Gastroesophageal sphincter (tissue), 3 donors: ENCODE measurements at regions not wholly inside any gene's neighbourhood (a gene's known extent, or its start where the extent isn't known, plus 50 kb on each side); places are given as distances from the start of the nearest gene placed in this dataset.

Experiments
- CTCF ChIP-seq, 4 experiments: fragments of 200-600 bp in 2 of 4; fragments of 450-650 bp in 2 of 4; sonication (generic) in 1 of 4; IDR thresholded peaks; one replicate each; pipeline ENCODE4 v1.5.1; 2017 to 2019; ENCODE audit warnings: antibody characterized with exemption in 4 of 4, mild to moderate bottlenecking in 2 of 4, moderate library complexity in 2 of 4
- POLR2A ChIP-seq, 2 donors: fragments of 450-650 bp; IDR thresholded peaks; one replicate each; pipeline ENCODE4 v1.6.1; 2017; ENCODE audit warnings: antibody characterized with exemption in 2 of 2, mild to moderate bottlenecking in 2 of 2, moderate library complexity in 1 of 2

GRCh38 chr2:175445281-175445680 lies 263.8 kb upstream of the ATP5MC3 start:
- TF ChIP-seq CTCF (IDR thresholded peaks at IDR 0.05) = no peak
- no peak for TF ChIP-seq POLR2A (IDR thresholded peaks at IDR 0.05)
